Lower leg skin (tissue), 4 donors: ENCODE measurements at regions not wholly inside any gene's neighbourhood (a gene's known extent, or its start where the extent isn't known, plus 50 kb on each side); places are given as distances from the start of the nearest gene placed in this dataset.

Source experiments
- DNase-seq, 2 donors: peaks; one replicate each; pipeline ENCODE4 v3.0.0-alpha.2; 2019; ENCODE audit warnings: low spot score in 2 of 2
- H3K4me3 ChIP-seq: fragments of 200-600 bp; sonication (generic); 2 replicates; pipeline ENCODE4 v1.5.1; 2017; ENCODE audit warnings: mild to moderate bottlenecking, low read depth; ENCODE audit not compliant: poor library complexity, severe bottlenecking
- POLR2A ChIP-seq, 2 donors: fragments of 450-650 bp; IDR thresholded peaks; one replicate each; pipeline ENCODE4 v1.6.1; 2016 to 2017; ENCODE audit warnings: antibody characterized with exemption in 2 of 2, mild to moderate bottlenecking in 1 of 2, moderate library complexity in 1 of 2
- whole genome bisulfite sequencing, 2 donors: methylation state at CpG; one replicate each; pipeline ENCODE4 v1.1.5; 2018; 5-methylcytosine and 5-hydroxymethylcytosine counted together
- intact Hi-C: fragments of 100-400 bp; cut with DNase I; formaldehyde crosslinking; loops from one replicate; pipeline ENCODE4 v1.15.0; 2023; ENCODE audit warnings: low total_unique reads
- TF ChIP-seq, protein P1 (sequence below), 3 donors: fragments of 450-650 bp; IDR thresholded peaks; one replicate each; pipeline ENCODE4 v1.5.1; 2016; ENCODE audit warnings: antibody characterized with exemption in 3 of 3, mild to moderate bottlenecking in 3 of 3, moderate library complexity in 2 of 3

DNA sequence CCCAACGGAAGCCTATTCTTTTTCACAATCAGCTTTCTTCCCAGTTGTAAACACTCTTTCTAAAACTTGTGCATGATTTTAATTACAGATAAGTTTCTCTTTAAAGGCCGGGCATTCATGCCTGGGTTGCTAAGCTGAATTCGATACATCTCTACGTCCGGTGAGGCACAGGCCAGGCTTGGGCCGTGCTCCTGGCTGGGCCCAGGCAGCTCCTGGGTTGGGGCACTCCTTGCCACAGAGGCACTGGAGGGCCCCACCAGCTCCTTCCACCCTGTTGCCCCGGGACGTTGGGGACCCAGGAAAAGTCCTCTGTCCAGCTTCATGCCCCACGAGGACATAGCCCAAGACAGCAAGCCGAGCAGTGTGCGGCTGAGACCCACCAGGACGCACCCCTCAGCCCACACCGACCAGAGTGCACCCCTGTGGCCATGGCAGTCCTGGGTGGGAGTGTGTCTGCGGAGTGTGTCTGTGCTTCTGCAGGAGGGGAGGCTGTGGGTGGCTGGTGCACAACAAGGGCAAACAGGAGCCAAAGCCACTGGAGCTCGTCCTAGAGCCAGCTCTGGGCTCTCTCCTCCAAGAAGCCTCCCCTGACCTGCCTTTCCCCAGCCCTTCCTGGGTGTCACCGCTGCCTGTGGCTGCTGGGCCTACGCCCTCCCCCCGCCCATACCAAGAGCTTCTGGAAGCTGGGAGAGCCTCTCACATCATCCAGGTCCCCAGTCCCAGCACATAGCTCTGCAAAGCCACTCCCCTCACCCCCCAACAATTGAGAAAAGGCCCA lies 128.0 kb upstream of the NKX1-1 start:
- TF ChIP-seq, protein P1, sequence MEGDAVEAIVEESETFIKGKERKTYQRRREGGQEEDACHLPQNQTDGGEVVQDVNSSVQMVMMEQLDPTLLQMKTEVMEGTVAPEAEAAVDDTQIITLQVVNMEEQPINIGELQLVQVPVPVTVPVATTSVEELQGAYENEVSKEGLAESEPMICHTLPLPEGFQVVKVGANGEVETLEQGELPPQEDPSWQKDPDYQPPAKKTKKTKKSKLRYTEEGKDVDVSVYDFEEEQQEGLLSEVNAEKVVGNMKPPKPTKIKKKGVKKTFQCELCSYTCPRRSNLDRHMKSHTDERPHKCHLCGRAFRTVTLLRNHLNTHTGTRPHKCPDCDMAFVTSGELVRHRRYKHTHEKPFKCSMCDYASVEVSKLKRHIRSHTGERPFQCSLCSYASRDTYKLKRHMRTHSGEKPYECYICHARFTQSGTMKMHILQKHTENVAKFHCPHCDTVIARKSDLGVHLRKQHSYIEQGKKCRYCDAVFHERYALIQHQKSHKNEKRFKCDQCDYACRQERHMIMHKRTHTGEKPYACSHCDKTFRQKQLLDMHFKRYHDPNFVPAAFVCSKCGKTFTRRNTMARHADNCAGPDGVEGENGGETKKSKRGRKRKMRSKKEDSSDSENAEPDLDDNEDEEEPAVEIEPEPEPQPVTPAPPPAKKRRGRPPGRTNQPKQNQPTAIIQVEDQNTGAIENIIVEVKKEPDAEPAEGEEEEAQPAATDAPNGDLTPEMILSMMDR (IDR thresholded peaks at IDR 0.05): no peak
- no peak for TF ChIP-seq POLR2A (IDR thresholded peaks at IDR 0.05)
- intact Hi-C loops: no loop called here
- H3K4me3 ChIP-seq: no peak overlapping the region
- no peak for DNase-seq
- 60 to 61% methylated on average over 12 to 17 of the region's 18 CpGs for WGBS, 2 donors

DNA sequence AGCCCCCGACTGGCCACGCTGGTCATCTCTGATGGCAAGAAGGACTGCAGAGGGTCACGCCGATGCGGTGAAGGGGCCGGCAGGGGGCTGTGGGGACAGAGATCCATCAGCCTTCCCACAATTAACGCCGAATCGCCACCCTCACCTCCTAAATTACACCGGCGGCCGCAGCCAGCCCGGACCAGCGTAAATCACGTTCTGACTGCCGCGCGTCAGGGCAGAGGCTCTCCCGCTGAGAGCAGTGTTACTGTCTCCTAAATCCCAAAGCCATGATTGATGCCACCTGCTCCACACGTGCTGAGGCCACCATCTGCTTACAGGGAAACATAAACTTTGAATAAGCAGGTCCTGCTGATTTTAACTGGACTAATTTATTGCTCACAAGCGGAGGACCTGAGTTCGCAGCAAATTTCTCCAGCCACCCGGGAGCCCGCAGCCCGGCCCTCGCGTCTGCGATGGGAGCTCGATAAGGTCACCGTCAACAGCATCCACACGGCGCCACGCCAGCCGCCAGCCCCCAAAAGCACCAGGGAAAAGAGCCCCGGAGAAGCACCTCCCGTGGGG lies 127.3 kb upstream of the NKX1-1 start:
- TF ChIP-seq, protein P1 (IDR thresholded peaks at IDR 0.05): no peak
- no peak for TF ChIP-seq POLR2A (IDR thresholded peaks at IDR 0.05)
- intact Hi-C loops: no loop called here
- DNase-seq: no peak
- 28 to 34% methylated on average over 36 of the region's 36 CpGs for WGBS, 2 donors
- H3K4me3 ChIP-seq: no peak overlapping the region

GRCh38 chr4:1532549-1533395 lies 126.5 kb upstream of the NKX1-1 start:
- intact Hi-C loops: no loop called here
- TF ChIP-seq, protein P1 (IDR thresholded peaks at IDR 0.05): no peak
- TF ChIP-seq POLR2A (IDR thresholded peaks at IDR 0.05): no peak
- 82 to 85% methylated on average over 39 to 42 of the region's 44 CpGs for WGBS, 2 donors
- no peak overlapping the region for H3K4me3 ChIP-seq
- no peak for DNase-seq

GRCh38 chr4:1531683-1532548 lies 125.7 kb upstream of the NKX1-1 start:
- no peak for DNase-seq
- intact Hi-C loops: no loop called here
- no peak overlapping the region for H3K4me3 ChIP-seq
- TF ChIP-seq, protein P1 (IDR thresholded peaks at IDR 0.05): no peak
- no peak for TF ChIP-seq POLR2A (IDR thresholded peaks at IDR 0.05)
- 83 to 90% methylated on average over 19 to 21 of the region's 22 CpGs for WGBS, 2 donors

GRCh38 chr4:1530356-1530755 lies 124.1 kb upstream of the NKX1-1 start:
- no peak for TF ChIP-seq POLR2A (IDR thresholded peaks at IDR 0.05)
- TF ChIP-seq, protein P1 (IDR thresholded peaks at IDR 0.05): no peak
- DNase-seq: no peak
- intact Hi-C loops: no loop called here
- no peak overlapping the region for H3K4me3 ChIP-seq
- 83 to 85% methylated on average over 13 of the region's 13 CpGs for WGBS, 2 donors
